Left ventricle myocardium superior (tissue), 1 donor: ENCODE measurements at regions not wholly inside any gene's neighbourhood (a gene's known extent, or its start where the extent isn't known, plus 50 kb on each side); places are given as distances from the start of the nearest gene placed in this dataset.

ENCODE experiments used
- ATAC-seq: fragments of 200-7000 bp; cut with Tn5 transposase; one replicate; pipeline ENCODE4 v1.9.1; 2020; ENCODE audit warnings: mild to moderate bottlenecking, moderate library complexity
- DNase-seq: peaks from one replicate; pipeline ENCODE4 v3.0.0-alpha.2; 2020
- intact Hi-C: fragments of 100-400 bp; cut with micrococcal nuclease; formaldehyde crosslinking; loops from one replicate; pipeline ENCODE4 v1.11.0; 2022
- donor health status: DM: no; HTN: yes; CAD: no; lungs with severe emphysema.

DNA sequence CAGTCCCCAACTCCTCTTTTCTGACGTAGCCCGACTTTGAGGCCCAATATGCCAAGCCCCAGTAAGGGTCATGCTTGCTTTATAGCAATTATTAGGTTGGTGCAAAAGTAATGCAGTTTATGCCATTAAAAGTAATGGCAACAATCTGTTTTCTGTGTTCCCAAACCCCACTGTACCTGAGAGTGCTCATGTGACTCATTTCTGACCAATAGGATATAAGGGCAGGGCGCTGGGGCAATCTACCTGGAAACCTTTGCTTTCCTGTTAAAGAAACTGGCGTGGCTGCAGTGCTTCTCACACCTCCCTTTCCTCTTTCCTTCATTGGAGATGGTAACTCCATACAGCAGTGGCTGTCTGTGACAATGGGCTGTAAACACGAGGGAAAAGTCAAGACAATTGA, 78.9 kb upstream of the MPPED2 start:
- DNase-seq (no peak), ATAC-seq (no peak)
- intact Hi-C loops = no loop called here

DNA sequence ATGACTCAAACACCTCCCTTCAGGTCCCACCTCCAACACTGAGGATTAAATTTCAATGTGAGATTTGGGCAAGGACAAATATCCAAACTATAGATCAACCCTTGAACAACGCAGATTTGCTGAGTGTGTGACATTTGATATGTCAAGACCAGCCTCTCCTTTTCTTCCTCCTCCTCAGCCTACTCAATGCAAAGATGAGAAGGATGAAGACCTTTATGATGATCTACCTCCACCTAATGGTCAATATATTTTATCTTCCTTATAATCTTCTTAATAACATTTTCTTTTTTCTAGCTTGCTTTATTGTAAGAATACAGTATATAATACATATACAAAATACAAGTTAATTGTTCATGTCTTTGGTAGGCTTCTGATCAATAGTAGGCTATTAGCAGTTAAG, 67.5 kb upstream of the MPPED2 start:
- ATAC-seq = no peak
- no peak for DNase-seq
- intact Hi-C loops = no loop called here

- intact Hi-C loops = no loop called here
- ATAC-seq = no peak
- no peak for DNase-seq
These were observed 66.6 kb upstream of the MPPED2 start for GRCh38 chr11:30652801-30653200.

DNA sequence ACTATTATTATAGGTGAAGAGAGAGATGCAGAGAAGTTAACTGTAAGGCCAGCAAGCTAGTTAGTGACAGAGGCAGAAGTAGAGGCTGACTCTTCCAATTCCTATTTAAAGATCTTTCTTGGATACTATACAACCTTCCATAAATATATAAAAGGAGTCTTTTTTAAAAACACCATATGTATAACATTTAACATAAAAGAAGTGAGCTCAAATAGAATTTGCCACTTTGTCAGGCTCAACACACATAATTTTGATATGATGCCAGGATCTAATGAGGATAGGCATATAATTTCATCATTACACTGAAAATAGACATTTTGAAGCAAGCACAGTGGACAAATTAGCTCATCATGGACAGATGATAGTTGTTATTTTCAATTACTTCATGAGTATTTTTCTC, 64.1 kb upstream of the MPPED2 start:
- intact Hi-C loops = no loop called here
- DNase-seq = no peak
- no peak for ATAC-seq
